NCI-H82 treated with DMSO at 0.1 percent for 48 hours (cell line): ENCODE measurements at regions not wholly inside any gene's neighbourhood (a gene's known extent, or its start where the extent isn't known, plus 50 kb on each side); places are given as distances from the start of the nearest gene placed in this dataset.
"Not testable (repeated sequence)": the region's sequence is repeated elsewhere in the genome, so short reads cannot be mapped to it uniquely, and the experiment has no call there.

Source experiments
- DNase-seq: peaks from one replicate; lab custom pipeline; 2025; ENCODE audit not compliant: unreplicated experiment; lab: John Stamatoyannopoulos, UW

GRCh38 chr5:120306303-120306702, 157.8 kb upstream of the PRR16 start:
- no peak for DNase-seq

- DNase-seq = no peak
These were observed 149.9 kb upstream of the PRR16 start for GRCh38 chr5:120314191-120314590.

GRCh38 chr5:120320626-120321025, 143.5 kb upstream of the PRR16 start:
- no peak for DNase-seq

GRCh38 chr5:120326651-120327050, 137.4 kb upstream of the PRR16 start:
- DNase-seq = no peak

GRCh38 chr5:120327180-120327579, 136.9 kb upstream of the PRR16 start:
- DNase-seq = no peak

- DNase-seq = no peak
These were observed 135.0 kb upstream of the PRR16 start for GRCh38 chr5:120329095-120329494.

GRCh38 chr5:120330558-120330957, 133.5 kb upstream of the PRR16 start:
- no peak for DNase-seq

- no peak for DNase-seq
These were observed 119.9 kb upstream of the PRR16 start for GRCh38 chr5:120344181-120344580.

GRCh38 chr5:120345947-120346346, 118.2 kb upstream of the PRR16 start:
- no peak for DNase-seq

- DNase-seq = not testable (repeated sequence)
These were observed 113.0 kb upstream of the PRR16 start for GRCh38 chr5:120351071-120351470.

- DNase-seq = no peak
These were observed 110.0 kb upstream of the PRR16 start for GRCh38 chr5:120354126-120354525.

- no peak for DNase-seq
These were observed 105.2 kb upstream of the PRR16 start for GRCh38 chr5:120358949-120359348.

- DNase-seq = no peak
These were observed 102.2 kb upstream of the PRR16 start for GRCh38 chr5:120361941-120362340.

- no peak for DNase-seq
These were observed 101.7 kb upstream of the PRR16 start for GRCh38 chr5:120362426-120362825.

- DNase-seq = no peak
These were observed 98.2 kb upstream of the PRR16 start for GRCh38 chr5:120365656-120366446.

- DNase-seq = no peak
These were observed 96.0 kb upstream of the PRR16 start for GRCh38 chr5:120367896-120368634.

GRCh38 chr5:120368923-120369715, 95.0 kb upstream of the PRR16 start:
- no peak for DNase-seq

GRCh38 chr5:120372899-120373298, 91.2 kb upstream of the PRR16 start:
- DNase-seq = no peak

- no peak for DNase-seq
These were observed 88.9 kb upstream of the PRR16 start for GRCh38 chr5:120375248-120375647.

- no peak for DNase-seq
These were observed 83.5 kb upstream of the PRR16 start for GRCh38 chr5:120380644-120381043.

GRCh38 chr5:120382833-120383232, 81.3 kb upstream of the PRR16 start:
- DNase-seq = no peak

- DNase-seq = no peak
These were observed 77.1 kb upstream of the PRR16 start for GRCh38 chr5:120386981-120387380.
